ENCODE measurements at regions not wholly inside any gene's neighbourhood (a gene's known extent, or its start where the extent isn't known, plus 50 kb on each side); places are given as distances from the start of the nearest gene placed in this dataset.

DNA sequence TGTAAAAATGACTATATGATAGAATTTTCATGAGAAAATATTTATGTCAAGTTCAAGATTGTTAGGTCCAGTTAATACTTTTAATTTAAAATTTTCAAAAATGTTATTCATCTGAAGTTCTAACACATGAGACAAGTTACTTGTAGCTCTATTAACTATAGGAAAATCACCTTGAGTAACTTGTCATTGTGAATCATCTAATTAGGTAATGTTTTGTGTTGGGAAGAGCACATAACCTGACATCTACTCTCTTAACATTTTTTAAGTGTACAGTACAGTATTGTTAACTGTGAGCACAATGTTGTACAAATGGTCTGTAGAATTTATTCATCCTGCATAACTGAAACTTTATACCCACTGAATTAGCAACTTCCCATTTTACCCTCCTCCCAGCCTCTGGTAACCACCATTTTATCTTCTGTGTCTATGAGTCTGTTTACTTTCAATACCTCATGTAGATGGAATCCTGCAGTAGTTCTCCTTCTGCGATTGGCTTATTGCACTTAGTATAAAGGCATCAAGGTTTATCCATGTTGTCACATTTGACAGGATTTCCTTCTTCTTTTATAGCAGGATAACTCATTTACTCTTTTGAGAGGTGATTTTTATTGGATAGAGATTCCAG, 54.6 kb downstream of the ARL4A start:
- no peak for DNase-seq (ENCODE audit: low read depth in 2 of 2)

DNA sequence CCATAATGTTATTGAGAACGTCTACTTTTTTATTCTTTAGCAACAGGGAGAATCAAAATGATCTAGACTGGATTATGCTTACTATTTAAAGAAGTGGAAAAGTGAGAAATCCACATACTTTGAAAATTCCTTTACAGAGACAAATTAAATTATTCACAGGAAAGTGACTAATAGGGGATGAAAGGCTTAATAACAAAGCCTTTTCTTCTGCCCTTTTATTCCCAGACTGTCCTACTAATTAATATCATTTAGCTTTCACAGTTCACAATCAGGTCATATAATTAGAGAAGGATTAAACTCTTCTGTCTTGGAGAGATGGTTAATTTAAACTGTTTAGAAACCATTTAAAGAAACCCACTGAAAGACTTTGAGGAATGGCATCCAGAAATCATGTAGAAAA, 58.8 kb downstream of the ARL4A start:
- no peak for DNase-seq (ENCODE audit: low read depth in 2 of 2)

DNA sequence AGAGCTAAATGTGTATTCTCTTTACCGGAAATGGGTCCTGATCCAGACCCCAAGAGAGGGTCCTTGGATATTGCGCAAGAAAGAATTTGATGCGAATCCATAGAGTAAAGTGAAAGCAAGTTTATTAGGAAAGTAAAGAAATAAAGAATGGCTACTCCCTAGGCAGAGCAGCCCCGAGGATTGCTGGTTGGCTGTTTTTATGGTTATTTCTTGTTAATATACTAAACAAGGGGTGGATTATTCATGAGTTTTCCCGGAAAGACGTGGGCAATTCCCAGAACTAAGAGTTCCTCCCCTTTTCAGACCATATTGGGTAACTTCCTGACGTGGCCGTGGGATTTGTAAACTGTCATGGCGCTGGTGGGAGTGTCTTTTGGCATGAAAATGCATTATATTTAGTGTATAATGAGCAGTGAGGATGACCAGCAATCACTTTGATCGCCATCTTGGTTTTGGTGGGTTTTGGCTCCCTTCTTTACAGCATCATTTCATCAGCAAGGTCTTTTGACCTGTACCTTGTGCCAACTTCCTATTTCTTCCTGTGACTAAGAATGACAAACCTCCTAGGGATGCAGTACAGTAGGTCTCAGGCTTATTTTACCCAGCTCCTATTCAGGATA, 60.4 kb downstream of the ARL4A start:
- no peak for DNase-seq (ENCODE audit: low read depth in 2 of 2)

DNA sequence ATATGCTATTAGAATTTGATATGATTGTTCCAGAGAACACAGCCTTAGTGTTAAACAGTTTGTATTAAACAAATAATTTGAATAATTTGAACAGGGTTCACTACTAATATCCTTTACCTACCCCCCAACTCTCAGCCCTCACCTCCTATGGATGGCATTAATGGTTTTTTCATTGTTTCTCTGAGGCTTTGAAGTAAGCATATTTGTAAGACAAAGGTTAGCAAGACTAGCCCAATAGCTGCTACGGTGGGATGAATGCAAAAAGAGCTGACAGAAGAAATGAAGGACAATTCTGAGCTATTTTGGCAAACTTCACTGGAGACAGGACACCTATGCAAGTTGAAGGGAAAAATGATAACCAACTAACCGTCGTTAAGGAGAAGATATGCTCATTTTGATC, 61.6 kb downstream of the ARL4A start:
- DNase-seq (ENCODE audit: low read depth in 2 of 2) = no peak

DNA sequence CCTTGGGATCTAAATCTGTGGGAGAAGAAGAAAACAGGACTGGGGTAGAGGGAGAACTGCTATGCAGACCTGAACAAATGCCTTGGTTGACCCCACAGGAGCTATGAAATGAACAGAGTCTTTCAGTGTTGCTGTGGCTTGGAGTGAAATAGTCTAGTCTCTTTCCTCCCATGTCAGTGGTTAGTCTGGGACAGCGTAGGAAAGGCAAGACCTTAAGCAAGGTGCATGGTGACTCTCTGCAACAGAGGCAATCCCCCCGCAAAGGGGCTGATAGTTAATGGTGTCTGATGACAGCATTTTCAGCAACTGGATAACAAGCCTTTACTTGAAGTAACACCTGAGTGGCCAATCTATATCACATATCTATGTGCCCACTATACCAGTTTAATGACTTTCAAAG, 62.3 kb downstream of the ARL4A start:
- DNase-seq (ENCODE audit: low read depth in 2 of 2) = no peak

DNA sequence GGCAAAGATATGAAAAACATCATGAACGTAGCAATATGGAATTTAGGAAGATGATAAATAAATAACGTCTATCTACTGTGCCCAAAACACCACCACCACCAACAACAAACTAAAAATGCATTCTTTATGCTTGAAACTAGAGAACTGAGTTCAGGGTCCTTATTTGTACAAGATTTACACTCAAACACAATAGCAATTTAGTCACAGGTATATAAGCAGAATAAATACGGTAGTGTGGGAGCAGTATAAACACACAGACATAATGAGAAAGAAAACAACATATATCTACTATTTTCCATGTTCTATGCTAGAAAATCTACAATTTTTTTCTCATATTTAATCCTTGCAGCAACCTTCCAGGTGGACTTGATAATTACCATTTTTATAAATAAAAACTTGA, 64.3 kb downstream of the ARL4A start:
- no peak for DNase-seq (ENCODE audit: low read depth in 2 of 2)

DNA sequence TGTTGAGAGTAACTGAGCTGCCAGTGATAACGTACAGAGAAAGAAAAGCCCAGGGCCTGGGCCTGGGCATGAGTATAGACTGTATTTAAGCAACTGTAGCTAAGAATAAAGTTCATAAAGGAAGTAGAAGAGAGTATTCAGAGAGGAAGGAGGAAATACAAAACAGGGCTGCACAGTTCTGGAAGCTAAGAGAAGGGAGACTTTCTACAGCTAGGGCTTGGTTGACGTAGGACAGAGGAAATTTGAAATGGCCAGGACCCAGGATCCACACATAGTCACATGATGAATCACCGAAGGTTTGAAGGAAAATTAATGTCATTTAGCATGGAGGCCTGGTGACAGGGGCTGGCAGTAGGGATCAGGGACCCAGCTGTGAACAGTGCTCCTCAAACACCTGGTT, 66.7 kb downstream of the ARL4A start:
- DNase-seq (ENCODE audit: low read depth in 2 of 2) = no peak

DNA sequence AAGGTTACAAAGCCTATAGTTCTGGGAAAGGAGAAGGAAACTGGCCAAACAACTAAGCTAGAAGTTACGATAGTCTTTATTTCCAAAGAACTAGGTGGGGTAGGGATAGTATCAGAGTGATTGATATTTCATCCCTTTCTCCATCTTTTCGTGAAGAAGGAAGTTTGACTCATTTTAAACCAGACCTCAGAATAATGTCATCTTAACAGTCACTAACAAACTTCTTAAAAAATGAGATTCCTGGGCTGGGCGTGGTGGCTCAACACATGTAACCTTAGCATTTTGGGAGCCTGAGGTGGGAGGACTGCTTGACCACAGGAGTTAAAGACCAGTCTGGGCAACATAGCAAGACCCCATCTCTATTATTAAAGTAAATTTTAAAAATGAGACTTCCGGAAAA, 69.4 kb downstream of the ARL4A start:
- DNase-seq (ENCODE audit: low read depth in 2 of 2) = no peak

DNA sequence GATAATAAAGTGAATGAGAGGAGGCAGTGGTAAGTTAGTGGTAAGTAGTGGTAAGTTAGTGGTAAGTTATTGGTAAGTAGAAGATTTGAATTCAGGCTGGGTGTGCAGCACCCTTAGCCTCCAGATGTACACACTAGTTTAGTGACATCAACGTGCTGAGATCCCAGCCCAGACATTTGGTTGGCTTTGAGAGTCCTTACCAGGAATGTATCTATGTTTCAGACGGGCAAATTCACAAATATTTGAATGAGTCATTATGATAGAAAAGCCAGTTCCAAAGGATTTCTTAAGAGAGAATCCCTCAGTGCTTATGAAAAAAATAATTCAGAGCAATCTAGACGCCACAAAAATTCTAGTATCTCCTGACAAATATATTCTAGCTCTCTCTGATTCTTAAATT, 70.0 kb downstream of the ARL4A start:
- DNase-seq (ENCODE audit: low read depth in 2 of 2) = peak; percentile 58 to 72

DNA sequence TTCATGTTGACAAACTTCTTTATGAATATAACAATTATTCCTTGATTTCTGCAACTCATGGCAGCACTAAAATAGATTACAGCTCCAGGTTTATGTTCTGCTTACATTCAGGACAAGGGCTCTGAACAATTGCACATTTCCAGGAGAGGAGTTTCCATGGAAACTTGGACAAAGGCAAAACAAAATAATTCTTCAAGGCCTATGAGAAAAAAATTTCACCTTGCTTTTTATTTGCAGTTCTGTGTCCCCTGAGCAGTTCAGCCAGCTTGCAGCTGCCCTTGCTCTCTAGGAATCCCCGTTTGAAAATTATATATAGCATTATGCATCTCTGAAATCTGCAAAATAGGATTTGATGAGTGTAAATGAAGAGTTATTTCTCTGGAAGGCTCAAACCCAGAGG, 71.7 kb downstream of the ARL4A start:
- no peak for DNase-seq (ENCODE audit: low read depth in 2 of 2)

DNA sequence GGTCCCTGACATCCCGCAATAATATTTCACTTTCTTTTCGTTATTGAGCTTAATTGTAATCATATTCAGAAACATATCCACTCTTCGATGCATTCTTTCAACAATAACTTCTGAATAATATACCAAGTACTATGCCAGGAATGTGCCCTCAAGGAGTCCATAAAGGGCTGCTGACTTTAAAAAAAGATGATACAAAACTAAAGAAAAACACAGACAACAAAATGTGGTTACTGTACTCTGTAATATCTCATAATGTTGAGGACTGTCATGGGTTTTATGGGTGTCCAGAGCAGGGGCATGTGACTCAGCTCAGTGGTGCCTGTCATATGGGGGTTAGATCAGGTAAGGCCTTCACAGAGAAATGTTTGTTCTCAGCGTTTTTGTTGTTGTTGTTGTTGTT, 73.7 kb downstream of the ARL4A start:
- no peak for DNase-seq (ENCODE audit: low read depth in 2 of 2)

DNA sequence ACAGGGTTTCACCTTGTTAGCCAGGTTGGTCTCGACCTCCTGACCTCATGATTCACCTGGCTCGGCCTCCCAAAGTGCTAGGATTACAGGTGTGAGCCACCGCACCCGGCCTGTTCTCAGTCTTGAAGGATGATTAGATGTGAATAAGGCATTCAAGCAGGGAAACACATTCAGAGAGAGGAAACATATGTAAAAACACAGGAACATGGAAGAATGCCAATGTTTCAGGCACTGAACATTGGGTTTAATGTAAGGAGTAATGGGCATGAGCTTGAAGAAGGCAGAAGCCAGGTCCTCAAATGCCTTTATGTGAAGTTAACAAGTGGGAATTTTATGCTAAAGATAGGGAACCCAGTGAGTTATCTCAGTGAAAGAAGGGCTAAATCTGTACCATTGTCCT, 74.3 kb downstream of the ARL4A start:
- no peak for DNase-seq (ENCODE audit: low read depth in 2 of 2)

DNA sequence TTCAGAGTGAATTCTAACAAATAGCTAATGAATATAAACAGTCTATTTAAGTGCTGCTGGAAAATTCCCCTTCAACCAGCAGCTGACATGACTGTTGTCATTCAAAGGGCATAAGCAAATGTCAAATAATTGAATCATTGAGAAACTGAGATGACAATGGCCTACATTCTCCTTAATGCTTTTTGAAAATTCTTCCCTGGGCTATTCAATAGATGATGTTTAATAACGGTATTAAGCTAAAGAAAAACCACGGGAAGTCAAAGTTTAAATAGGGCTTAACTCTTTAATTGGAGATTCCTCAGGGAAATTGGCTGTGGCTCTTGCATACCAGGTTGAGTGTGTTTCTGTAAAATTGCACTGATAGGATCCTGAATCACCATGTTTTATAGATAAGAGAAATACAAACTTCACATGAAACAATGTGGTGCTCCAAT, 77.0 kb downstream of the ARL4A start:
- no peak for DNase-seq (ENCODE audit: low read depth in 2 of 2)

DNA sequence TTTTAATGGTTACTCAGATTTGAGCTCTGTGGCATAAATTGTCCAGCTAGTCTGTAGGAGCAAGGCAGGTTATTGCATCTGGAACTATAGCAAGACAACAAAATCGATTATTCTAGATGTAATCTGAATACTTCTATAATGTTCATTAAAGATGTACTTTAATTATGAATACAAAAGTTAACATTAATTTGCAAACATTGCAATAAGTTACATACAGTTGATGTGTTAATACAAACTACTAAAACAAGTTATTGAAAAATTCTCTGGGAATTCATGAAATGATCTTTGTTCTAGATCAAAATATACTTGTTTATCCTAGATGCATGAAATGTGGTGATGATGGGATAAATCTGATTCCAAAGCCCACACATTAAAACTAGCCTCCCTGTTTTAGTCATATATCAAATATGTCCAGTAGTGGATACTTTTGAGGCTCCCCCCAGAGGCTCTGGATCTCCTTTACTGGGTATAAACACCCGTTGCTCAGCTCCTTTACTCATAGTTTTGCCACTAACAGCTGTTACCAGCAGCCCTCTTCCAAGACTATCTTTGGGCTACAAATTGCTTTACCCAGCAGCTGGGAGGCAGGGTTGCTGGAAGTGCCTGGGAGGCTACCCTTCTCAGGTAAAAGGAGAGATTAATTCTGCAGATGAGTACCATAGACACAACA, 78.1 kb downstream of the ARL4A start:
- DNase-seq (ENCODE audit: low read depth in 2 of 2) = no peak

DNA sequence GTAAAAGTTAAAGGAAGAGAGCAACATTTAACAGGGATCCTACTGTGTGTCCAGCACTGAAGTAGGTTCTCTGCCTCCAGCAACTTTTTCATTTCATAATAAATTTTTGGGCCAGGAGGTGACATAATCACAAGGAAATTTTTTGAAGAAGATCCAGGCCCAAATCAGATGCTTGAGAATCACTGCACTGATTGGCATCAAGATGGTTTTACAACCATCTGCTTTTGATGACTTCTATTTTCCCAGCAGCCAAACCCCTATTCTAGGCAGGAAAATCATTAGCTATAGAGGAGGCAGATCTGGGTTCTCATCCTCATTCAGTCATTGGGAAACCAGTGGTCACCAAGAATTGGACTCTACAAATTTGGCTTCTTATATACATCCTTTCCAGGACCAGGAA, 79.0 kb downstream of the ARL4A start:
- DNase-seq (ENCODE audit: low read depth in 2 of 2) = no peak

DNA sequence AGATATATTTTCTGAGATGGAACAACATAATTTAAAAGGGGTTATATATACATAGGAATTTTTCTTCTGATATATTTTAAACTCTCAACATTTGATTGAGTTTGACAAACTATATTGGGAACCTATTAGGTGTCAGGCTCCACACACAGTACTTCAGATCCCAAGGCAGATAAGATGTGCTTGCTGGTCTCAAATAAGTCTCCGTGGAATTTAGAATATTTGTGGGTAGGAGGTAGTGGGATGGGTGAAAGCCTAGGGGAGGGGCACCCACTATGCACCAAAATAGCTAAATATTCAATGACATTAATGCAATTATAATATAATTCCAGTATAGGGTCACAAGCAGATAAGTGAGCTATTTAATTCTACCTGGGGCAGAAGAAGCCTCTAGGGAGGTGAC, 81.5 kb downstream of the ARL4A start:
- DNase-seq (ENCODE audit: low read depth in 2 of 2) = no peak

DNA sequence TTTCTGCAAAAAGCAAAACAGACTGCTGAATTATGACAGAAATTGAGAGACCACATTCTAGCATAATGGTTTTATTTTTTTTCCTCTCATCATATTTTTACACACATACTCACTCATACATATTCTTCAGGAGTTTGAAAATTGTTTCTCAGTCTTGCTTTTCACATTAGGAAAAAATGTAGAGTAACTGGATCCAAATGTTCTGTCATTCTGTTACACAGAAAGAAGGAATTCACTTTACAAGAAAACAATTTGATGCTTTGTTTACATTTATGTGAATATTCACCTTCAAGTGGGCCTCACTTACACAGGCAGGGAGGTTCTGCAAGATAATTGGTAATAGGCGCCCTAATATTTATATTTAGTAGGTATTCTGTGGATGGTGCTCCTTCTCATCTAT, 82.0 kb downstream of the ARL4A start:
- DNase-seq (ENCODE audit: low read depth in 2 of 2) = no peak

DNA sequence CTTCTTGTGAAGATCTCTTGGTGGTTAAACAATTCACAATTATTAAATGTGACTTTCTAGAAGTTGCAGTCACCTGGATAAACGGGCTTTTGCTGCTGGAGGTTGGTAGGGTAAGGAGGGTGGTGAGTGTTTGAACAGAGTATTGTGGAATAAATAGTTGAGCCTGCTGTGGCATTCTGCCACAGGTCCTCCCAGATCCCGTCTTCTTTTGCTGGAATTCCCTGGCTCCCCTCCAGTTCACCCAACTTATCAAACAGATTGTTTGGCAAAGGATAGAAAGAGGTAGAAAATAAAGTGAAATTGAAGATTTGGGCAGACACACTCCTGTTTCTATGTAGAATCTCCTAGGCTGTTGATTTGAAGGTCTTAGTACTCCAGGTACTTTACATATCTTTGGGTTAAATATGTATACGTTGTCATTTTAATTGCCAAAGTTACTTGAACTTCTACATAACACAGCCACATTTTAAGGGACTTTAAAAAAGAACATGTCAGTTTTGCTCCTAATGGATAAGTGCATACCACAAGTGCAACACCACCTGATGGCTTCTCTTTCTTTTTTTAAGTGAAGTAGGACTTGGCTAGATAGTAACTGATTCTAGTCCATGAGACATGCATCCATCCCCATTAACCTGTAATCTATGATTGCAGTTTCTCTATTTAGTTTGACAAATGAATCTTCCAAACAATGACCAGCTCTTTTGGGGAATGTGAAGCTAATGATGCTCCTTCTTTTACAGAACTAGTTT, 83.0 kb downstream of the ARL4A start:
- no peak for DNase-seq (ENCODE audit: low read depth in 2 of 2)

DNA sequence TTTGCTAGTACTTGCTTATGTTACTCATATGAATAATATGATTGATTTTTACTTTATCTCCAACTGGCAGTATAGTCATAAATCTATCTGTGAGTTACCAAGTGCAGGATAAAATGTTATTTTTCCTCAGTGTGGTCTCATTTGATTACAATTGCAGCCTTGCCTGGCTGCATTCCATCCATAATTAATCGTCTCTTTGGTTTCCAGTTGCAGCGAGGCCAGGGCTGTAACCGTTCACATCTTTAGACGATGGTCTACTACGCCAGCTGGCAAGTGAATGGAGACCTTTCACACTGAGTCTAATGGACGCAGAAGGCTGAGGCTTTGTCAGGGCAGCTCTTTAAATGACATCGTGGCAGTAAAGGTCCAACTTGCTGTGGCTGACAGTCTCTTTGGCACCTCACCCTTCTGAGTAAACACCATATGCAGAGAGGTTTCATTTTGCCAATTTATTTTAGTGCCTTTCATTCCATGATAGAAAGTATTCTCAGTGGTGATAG, 84.0 kb downstream of the ARL4A start:
- peak in 1 of 2 experiments; percentile 22 for DNase-seq (ENCODE audit: low read depth in 2 of 2)

DNA sequence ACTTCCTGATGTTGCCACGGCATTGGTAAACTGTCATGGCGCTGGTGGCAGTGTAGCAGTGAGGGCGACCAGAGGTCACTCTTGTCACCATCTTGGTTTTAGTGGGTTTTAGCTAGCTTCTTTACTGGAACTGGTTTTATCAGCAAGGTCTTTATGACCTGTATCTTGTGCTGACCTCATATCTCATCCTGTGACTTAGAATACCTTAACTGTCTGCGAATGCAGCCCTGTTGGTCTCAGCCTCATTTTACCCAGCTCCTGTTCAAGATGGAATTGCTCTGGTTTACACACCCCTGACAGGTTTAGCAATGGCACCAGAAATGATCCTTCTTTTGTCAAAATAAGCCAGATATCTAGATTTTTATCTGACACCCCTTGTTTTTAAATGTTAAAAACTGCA, 85.3 kb downstream of the ARL4A start:
- no peak for DNase-seq (ENCODE audit: low read depth in 2 of 2)

DNA sequence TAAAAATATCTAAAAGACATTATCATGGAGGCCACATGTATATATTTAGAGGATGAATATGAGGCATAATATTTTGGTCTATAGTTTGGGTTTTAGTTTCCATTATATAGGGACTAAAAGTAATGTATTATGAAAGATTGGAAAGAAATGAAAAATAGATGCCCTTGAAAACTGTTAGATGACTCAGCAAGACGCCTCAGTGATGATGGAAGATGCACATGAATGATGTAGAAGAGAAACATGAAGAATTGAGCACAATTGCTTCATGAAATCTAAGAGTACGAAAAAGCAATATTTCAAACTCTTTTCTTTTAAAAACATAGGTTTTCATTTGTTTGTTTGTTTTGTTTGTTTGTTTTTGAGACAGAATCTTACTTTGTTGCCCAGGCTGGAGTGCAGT, 89.8 kb downstream of the ARL4A start:
- DNase-seq (ENCODE audit: low read depth in 2 of 2) = no peak

DNA sequence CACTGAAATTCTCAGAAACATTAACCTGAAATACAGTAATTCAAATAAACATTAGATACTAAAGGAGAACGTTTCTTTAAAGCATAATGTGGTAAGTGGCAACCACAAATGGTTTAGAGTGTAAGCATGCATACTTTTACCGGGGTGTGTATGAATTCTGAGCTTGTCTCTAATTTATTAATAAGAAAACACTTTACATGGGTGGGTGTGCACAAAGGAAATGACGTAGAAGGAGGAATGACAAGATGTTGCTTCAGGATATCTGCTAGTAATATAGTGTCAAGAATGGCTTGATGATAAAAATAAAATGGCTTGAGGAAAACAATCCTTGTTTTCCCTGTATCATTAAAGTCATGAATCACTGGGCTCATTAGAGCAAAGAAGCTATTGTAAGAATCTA, 92.5 kb downstream of the ARL4A start:
- no peak for DNase-seq (ENCODE audit: low read depth in 2 of 2)

Measured in fibroblast of skin of left biceps (primary cell).